Hematopoietic multipotent progenitor cell treated with erythropoietin and hydrocortisone succinate and interleukin-3 and kit ligand, for 4 days (in vitro differentiated cells): ENCODE measurements at regions not wholly inside any gene's neighbourhood (a gene's known extent, or its start where the extent isn't known, plus 50 kb on each side); places are given as distances from the start of the nearest gene placed in this dataset.

Source experiments
- DNase-seq: peaks from one replicate; pipeline ENCODE4 v3.0.0-alpha.2; 2015

DNA sequence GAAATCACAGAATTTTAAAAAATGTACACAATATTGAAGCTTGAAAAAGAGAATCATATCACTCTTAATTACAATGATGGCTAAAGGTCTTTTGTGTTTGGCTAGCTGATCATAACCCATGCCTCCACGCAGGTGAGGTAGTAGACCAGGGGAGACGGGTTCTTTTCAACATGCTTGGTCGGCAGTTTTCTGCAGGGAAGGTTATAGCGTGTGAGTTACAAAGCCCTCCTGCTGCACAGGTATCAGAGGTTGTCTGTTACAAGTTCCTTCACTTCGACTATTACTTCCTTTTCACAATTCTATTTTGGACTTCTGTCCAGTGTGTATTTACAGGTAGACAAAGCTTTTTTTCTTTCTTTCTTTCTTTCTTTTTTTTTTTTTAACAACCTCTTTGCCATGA, 127.1 kb upstream of the PRPS1L1 start:
- no peak for DNase-seq

DNA sequence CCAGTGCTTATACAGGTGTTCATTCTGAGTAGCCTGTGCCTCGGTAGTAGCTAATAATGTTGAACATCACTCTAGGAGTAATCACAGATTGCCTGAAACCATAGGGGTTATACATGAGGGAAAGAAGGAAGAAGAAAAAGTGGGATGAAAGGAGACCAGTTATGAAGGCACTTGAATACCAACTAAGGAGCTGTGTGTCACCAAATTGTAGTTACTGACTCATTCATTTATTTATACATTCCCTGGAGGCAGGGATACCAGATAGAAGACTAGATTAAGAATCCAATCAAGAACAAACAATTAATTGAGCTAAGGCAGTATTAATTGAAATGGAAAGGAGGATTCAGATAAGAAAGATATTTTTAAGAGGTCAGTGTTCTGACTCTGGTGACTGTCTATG, 129.6 kb upstream of the PRPS1L1 start:
- no peak for DNase-seq

DNA sequence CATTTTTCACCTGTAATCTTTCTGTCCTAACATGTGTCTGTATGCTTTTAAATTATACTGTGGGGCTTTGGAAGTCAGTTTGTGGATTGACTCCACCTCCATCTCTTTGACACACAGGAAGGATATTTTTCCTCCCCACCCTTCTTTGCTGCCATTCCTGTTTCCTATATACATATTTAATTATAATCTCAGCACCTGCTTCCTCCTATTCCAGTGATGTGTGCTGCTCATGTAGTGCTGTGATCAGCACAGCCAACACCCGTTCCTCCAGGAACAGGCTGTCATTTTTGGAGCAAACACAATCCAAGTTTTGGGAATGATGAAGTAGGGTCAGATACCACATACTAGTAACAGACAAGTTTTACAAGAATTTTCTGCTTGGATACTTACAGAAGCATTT, 135.0 kb upstream of the PRPS1L1 start:
- DNase-seq = no peak

DNA sequence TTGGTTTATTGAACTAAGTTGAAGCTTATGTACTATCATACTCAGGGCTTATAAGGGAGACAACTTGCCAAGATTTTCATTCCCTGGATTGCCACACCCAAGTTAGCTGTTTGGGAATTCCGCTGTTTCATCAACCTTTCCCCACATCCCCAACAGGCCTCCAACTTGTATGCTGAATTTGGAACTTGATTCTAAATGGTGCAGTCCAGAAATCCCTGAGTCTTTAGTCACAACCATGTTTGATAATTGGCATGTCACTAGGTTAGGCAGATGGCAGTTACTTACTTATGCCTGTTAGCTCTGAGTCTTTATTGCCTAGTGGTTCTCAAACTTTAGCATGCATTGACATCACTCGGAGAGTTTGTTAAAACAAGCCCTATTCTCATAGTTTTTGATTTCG, 135.4 kb upstream of the PRPS1L1 start:
- no peak for DNase-seq

DNA sequence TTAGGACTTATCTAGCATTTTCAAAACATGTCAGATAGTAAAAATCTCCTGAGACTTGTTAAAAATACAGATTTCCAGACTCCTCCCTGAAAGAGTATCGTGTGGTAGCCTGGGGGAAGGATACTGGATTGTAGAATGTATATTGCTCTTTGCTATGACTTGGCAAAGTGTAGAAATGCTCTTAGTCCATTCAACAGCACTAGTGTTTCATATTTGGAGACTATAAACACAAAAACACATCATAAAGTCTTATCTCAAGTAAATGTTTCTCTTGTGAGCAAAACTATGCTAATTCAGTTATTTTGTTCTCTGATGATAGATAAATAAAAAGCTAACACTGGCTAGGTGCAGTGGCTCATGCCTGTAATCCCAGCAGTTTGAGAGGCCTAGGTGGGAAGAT, 137.5 kb upstream of the PRPS1L1 start:
- no peak for DNase-seq

DNA sequence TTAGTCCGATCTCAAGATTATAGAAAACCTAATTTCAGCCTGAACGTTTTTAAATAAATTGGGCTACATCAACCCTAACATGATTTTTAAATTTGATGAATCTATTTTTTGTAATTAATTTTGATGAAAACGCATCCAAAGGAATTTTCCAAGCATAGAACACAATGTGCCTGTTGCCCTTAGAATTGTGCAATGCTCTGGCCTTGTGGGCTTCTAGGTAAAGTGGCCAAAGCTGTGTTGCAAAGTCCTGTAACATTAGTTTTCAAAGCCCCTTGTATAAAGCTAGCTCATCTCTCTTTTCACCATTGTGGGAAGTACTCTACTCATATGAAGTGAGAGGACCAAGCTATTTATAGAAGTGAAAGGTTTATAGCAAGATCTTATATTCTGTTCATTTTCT, 138.4 kb upstream of the PRPS1L1 start:
- DNase-seq = no peak

DNA sequence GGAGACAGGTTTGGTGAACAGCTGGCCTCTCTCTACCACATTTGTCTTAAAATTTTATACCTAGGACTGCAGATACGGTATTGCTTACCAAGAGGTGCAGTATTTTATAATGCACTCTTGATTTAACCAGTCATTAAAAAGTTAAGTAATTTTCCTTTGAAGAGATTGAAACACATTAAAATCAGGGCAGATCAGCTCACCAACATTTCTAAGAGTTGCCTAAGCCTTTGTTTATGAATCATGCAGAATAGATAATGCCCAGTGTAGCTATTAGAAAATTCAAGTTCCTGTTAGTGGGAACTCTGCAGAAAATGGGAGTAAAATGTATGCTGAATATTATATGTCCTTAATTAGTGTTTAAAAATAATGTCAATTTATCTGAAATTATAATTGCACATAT, 140.2 kb upstream of the PRPS1L1 start:
- no peak for DNase-seq

DNA sequence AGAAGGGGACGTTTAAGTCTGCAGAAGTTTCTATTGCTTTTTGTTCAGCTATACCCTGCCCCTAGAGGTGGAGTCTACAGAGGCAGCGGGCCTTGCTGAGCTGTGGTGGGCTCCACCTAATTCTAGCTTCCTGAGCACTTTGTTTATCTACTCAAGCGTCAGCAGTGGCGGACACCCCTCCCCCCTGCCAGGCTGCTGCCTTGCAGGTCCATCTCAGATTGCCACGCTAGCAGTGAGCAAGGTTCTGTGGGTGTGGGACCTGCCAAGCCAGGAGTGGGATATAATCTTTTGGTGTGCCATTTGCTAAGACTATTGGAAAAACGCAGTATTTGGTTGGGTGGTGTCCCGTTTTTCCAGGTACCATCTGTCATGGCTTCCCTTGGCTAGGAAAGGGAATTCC, 147.3 kb upstream of the PRPS1L1 start:
- DNase-seq = peak; percentile 39

DNA sequence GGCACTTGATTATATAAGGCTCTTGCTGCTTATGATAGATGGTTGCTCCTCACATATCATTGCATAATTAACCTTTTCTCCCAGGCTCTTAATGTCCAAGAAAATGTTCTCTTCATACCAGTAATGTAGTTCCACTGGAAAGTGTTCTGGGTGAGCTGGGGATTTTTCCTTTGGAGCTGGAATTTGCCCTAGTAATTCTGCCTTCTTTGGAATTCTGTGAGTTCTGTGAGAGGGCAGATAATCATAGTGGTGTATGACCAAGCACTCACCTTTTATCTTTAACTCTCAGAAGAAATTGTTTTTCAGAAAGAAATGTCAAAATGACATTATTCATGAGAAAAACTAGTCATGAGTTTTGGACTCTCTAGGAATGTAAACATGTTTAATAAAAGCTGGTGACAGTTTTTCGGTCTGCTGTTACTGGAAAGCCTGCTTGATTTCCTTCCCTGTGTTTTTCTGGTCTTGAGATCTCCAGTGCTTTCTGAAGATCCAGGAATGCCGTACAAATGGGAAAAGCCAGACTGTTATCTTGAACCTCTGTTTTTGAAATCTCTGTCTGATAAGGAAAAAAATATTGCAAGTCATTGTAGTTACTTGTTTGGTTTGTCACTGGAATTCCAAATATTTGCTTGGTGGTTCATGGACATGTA, 148.3 kb upstream of the PRPS1L1 start:
- DNase-seq = no peak

DNA sequence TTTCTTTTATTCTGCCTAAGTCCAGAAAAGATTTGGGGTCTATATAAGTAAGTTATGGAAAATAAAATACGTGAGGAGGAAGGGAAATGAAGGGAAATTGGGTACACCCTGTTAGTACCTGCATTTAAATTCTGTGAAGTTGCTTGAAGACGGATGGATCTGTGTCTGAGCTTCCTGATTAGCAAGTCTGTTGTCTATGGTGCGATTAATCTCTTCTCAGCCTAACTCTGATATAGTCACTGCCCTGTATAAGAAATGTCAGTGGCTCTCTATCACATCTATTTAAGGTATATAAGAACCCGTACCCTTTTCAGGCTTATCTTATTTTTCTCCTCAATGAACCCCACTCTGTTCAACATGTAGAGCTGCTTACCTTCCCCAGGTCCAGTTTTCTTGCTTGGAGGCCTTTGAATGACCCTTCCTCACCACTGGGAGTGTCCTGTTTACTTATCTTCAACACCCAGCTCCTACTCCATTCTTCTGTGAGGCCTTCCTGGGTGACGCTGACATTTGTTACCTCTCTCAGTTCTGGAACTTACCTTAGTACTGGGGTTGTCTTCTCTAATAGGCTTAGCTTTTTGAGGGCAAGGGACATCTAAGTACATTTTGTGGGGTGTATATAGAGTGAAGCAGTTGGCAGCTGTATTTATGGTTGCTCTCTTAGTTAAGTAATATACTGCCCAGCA, 149.6 kb upstream of the PRPS1L1 start:
- DNase-seq = no peak

DNA sequence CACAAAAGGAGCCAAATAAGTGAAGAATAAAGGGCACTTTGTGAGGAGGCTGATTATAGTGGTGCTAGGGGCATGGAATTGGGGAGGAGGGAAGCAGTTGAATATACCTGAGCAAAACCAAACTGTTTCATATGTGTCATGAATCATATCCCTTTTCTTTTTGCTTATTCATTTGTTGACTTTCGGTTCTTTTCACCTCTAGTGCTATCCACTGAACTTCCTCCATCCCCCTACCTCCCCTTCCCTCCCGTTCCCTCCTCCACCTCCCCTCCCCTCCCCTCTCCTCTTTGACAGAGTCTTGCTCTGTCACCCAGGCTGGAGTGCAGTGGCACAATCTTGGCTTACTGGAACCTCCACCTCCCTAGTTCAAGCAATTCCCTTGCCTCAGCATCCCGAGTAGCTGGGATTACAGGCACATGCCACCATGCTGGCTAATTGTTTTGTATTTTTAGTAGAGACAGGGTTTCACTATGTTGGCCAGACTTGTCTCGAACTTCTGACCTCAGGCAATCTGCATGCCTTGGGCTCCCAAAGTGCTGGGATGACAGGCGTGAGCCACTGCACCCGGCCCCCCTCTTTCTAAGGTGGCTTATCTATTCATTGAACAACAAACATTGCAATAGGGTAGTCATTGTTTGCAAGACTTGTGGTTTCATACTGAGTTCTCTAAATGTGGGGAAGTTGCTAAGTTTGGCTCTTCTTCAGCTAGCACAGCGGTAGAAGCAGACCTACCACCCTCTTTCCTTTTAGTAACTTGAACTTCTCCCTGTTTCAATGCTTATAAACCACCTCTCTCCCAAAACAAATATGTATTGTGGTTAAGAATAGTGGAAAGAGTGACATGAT, 150.4 kb upstream of the PRPS1L1 start:
- DNase-seq = peak; percentile 86

DNA sequence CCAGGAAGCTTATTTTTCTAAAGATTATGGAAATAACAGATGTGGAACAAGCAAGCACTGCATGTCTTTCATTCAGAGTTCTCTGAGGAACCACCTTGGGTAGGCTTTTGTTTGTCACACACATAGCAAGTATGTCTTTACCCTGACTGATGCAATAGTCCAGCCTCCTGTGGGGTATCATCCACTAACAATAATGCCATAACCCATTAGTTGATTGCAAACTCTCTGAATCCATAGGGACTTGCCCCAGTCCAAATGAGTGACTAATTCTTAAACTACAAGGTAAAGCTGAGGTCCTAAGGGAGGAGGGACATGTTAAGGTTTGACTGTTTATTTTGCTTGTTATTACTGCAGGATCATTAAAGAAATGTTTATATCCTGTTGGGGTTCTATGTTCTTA, 151.4 kb upstream of the PRPS1L1 start:
- peak; percentile 7 for DNase-seq

DNA sequence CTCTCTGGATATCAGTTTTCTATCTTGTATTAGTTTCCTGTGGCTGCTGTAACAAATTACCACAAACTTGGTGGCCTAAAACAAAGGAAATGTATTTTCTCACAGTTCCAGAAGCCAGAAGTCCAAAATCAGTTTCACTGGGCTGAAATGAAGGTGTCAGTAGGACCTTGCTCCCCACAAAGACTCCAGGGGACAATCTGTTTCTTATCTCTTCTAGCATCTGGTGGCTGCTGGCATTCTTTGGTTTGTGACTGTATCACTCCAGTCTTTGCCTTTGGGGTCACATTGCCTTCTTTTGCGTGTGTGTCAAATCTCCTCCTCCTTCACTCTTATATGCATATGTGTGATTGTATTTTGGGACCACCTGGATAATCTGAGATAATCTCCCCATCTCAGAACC, 153.0 kb upstream of the PRPS1L1 start:
- peak; percentile 40 for DNase-seq

DNA sequence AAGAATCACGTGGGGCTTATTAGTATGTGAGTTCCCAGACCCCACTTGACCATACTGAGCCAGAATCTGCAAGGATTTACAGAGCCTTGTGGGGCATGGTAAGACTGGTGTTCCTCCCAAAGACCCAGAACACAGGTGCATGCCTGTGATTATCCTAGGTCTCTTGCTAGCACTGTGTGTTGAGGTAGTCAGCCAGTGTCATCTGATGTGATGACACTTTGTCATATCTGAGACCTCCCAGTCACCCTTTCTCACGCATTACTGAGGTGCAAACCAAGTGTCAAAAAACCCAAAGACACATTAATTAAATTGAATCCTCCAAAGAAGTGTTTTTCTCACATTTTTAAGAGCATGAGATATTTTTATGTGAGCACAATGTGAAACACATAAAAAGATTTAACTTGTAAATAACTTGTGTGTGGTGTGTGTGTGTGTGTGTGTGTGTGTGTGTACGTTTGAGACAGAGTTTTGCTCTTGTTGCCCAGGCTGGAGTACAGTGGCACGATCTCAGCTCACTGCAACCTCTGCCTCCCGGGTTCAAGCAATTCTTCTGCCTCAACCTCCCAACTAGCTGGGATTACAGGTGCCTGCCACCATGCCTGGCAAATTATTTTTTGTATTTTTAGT, 162.0 kb upstream of the PRPS1L1 start:
- no peak for DNase-seq

DNA sequence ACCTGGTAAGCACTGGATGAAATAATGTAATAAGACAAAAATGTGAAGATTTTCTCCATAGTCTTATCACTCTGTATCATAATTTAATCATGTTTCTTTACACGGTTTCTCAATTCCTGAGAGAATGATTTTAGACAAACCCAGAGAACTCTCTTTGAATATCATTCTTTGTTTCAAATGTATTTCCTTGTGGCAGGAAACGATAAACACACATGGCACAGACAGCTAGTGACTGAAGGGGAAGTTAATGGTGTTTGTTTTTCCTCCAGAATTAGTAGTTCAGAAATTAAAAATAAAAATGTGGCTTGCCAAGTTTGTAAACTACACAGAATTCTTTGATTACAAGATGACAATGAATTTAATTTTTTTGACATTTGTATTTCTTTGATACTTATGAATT, 163.7 kb upstream of the PRPS1L1 start:
- peak; percentile 64 for DNase-seq

DNA sequence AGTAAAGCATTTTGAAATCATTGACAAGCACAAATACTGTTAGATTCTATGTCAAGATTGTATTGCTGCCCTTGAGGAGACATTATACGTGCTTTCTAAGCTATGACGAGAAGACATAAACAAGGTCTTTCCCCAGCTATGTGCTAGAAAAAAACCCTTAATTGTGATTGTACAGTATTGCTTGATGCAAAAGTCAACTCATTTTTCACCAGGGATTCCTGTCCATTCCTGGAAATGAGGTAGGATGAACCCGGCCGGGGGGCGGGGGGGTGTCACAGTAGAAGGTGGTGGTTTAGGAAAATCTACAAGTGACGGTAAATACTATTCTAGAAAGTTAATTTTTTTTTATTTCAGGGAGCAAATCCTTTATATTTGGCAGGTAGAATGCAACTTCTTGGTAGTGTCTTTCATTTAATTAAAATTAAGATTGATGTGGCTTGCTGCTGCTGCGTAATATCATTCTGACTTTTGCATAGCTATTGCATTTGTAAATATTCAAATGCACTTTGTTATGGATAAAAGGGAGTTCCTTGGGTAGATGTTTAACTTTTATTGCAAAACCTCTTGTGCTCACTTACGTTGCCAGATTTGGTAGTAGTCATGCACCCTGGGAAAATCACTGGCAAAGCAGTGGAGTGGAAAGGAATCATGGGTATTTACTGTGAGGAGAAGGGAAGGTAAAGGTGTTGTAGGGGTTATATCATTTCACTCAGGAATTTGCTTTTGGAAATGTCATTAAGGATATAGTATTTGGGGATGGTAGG, 164.4 kb upstream of the PRPS1L1 start:
- DNase-seq = no peak

DNA sequence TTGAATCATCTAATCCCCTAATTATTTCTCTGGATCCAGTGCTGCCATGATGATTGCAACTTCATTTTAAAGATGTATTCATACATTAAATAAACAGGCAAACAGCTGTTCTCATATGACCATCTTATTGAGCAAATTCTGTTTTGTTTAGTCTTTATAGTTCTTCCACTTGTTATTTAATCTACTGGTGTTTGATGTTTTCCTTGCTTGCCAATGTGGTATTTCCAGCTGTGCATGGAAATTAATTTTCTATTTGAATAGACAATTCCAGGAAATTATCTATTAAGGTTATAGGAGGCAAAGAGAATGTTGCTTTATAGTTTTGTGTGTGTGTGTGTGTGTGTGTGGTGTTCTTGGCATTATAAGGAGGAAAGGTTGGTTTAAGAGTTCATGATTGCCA, 167.0 kb upstream of the PRPS1L1 start:
- no peak for DNase-seq

DNA sequence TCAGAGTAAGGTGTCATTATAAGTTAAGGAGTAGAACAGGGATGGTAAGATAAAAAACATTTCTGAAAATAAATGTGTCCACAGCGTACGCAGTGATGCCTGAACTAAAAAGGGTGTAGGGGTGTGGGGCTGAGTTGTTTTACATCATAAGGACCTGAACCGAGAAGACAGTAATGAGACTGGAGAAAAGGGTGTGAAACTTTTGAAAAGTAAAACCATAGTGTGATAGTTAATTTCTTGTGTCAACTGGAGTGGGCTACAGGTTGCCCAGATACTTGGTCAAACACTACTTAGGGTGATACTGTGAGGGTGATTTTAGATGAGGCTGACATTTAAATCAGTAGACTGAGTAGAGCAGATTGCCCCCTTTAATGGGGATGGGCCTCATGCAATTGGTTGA, 169.0 kb upstream of the PRPS1L1 start:
- DNase-seq = no peak

DNA sequence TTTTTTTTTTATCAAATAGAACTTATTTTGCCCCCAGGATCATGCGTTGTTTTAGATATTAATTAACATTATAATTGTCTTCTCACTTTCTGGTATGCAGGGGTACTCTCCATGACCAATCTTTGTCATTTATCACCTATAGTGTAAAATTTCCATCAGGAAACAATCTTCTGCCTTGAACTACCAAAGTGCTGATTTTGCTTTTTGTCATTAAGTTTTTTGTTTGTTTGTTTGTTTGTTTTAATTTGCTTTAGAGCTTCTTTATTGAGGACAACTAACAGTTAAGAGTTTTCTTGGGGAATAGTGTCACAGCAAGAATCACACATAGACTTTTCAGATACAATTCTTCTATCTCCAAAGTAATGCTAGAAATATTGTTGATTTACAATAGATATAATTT, 171.2 kb upstream of the PRPS1L1 start:
- DNase-seq = no peak

DNA sequence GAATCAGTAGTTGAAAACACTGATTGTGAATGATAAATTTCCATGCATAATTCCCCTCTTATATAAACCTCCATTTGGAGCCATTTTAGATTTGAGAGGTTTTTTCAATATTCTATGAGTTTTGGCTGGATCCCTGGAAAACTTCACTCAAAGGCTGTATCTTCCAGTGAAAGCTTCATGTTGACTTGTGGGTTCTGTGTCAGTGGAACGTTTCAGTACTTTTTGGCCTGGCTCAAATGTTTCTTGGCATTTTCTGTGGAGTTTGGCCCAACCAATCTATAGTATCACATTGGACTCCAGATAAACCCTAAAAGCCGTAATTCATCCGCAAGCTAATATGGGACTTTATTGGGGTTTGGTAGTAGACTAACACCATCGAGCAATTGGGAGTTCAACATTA, 172.6 kb upstream of the PRPS1L1 start:
- no peak for DNase-seq

DNA sequence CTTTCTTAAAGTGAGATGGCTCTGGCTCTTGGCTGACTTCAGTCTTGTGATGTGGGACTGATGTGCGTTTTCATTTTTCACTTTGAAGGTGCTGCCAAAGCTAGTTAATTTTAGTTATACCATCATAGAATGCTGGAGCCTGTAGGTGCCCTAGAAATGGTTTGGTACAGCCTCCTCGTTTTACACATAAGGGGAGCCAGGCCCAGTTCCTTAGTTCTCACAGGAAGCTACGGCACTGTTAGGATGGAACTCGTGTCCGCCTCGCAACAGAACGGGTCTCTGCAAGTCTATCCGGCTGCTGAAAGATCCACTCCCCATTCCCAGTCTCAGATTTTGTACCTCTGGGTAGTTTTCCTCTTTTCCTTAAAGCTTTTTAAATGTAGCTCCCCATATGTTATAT, 173.2 kb upstream of the PRPS1L1 start:
- DNase-seq = no peak

DNA sequence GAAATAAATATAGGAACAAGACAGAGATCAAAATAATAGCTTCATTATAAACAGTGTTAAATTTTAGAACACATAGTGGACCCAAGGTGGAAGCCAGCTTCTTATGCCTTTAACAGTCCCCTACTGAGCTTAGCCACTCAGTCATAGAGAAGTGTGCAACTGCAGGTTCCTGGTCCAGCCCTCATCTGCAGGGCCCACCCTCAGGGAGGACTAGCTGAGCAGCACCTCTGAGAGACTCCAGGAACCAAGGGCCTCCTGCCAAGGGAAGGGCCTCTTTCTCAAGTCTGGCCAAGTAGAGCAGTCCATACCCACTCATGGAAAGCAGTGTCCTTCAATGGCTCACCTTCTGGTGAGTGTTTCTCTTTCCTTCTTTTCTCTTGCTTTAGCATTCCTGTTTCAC, 173.7 kb upstream of the PRPS1L1 start:
- no peak for DNase-seq
